HG02588 (cell line): ENCODE measurements at regions not wholly inside any gene's neighbourhood (a gene's known extent, or its start where the extent isn't known, plus 50 kb on each side); places are given as distances from the start of the nearest gene placed in this dataset.
"Not testable (repeated sequence)": the region's sequence is repeated elsewhere in the genome, so short reads cannot be mapped to it uniquely, and the experiment has no call there.

Experiments
- ATAC-seq: cut with Tn5 transposase; IDR thresholded peaks from one replicate; pipeline ENCODE4 v1.9.1; 2021; ENCODE audit warnings: mild to moderate bottlenecking, moderate library complexity; ENCODE audit not compliant: unreplicated experiment

DNA sequence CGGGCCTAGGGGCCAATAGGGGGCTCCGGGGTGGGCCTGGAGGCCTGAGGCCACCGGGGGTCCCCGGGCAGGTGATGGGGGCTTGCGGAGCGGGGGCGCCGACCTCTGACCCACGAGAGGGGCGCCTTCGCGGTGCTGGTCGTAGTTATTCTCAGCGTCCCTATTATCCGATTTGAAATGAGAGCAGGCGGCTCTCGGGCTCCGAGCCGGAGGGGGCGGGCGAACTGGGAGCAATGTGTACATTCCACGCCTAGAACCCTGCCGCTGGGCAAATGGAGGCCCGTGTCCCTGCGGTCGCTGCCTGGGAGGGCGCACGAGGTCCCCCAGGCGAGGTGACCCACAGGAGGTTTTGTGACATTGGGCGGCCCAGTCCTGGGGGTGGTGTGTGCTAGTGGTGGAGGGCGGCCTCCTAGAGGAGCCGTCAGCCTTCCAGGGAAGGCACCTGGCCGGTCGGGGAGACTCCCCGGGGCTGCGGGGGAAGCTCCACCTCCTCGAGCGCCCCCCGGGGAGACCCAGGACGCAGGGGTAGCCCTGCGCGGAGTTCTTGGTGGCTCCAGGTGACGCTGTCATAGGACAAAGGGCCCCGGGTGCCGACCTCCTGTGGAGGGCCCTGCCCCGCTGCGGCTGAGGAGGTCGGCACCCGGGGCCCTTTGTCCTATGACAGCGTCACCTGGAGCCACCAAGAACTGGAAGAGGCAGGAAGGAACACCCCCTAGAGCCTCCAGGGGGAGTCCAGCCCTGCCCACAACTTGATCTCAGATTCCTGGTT, 102.6 kb upstream of the PRKX start:
- ATAC-seq = no peak

DNA sequence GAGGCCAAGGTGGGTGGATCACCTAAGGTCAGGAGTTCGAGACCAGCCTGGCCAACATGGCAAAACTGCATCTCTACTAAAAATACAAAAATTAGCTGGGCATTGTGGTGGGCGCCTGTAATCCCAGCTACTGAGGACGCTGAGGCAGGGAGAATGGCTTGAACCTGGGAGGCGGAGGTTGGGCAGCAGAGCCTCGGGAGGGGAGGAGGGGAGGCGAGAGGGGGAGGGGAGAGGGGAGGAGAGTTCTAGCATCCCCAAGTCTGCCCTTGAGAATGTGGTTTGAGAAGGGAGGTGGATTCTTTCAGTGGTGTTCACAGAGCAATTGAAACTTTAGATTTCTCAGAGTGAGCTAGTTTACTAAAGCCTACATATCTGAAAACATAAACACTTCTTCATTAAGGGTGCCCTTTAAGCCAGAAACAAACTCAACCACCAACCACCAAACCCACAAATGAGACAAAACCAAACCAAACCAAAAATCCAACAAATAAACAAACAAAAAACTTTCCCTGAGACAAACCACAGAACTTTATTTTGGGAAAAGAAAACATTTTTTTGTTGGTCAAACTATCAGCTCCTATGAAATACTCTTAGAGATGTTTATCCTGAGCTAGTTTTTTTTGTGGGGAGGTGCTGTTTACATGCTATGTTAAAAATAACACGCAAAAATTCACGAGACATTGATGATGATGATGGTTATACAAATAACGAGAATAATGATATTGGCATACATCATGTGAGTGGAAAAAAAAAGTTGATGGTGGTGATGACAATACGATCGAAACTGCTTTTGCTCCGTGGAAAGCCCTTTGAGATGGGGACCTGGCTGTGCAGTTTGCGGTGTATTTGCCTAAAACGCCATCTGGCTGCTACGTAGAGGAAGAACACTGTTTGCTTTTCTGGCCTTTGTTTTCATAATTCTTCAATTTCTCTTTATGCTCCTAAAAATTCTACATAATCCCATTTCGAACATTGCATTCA, 98.2 kb upstream of the PRKX start:
- ATAC-seq = peak; percentile 22

DNA sequence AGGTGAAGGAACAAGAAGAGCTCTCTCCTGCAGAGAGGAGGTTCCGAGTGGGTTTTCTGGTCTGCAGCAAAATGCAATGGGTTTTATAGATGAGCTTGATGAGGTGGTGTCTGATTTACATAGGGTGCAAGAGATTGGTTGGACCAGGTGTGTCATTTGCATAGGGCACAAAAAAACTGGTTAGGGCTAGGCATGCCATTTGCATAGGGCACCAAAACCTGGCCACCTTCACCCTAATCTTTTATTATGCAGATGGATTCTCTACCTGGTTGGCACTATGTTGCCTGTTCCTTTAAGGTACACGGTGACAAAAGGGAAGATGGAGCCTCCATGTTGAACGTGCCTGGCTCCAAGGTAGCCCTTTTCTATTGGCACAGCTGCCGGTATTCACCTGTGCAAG, 94.5 kb upstream of the PRKX start:
- ATAC-seq = no peak

DNA sequence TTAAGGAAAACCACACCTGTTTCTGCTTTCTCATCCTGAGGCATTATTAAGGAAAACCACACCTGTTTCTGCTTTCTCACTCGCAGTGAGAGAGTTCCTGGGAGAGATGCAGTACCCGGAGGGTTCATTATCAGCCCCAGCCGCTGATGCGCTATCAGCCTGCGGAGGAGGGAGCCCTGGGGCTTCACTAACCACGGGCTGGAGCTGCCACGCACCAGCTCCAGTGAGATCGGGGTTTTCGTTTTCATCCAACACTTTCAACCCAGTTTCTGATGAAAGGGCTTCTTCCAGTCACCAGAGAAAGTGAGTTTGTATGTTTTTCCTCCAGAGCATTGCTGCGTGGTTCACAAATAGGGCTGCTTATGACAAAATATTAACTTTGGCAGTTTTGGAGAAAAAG, 93.2 kb upstream of the PRKX start:
- ATAC-seq = no peak

DNA sequence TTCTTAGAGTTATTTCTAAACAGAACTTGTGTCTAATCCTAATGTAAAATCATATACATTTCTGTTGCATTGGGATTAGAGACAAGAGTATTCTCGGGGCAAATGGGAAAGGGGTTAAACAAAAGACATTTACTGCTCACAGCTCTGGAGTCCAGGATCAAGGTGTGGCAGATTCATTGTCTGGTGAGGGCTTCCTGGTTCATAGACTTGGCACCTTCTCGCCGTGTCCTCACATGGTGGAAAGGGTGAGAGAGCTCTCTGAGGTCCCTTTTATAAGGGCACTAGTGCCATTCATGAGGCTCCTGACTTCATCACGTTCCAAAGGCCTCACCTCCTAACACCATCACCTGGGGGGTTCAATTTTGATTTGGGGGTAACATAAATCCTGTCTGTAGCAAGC, 90.3 kb upstream of the PRKX start:
- ATAC-seq = no peak

DNA sequence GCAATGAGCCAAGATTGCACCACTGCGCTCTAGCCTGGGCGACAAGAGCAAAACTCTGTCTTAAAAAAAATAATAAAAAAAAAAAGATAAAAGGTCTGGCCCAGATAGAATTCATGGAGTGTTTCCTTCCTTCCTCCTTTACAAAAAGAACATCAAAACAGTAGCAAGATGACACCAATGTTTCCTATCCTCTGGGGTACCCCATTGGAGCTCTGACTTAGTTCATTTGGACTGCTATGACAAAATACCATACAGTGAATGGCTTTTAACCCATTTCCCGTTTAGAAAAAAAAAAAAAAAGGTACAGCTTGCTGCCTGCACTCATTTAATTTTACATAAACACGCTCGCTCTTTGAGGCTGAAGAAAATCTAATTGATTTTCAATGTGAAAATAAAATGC, 89.9 kb upstream of the PRKX start:
- ATAC-seq = no peak

DNA sequence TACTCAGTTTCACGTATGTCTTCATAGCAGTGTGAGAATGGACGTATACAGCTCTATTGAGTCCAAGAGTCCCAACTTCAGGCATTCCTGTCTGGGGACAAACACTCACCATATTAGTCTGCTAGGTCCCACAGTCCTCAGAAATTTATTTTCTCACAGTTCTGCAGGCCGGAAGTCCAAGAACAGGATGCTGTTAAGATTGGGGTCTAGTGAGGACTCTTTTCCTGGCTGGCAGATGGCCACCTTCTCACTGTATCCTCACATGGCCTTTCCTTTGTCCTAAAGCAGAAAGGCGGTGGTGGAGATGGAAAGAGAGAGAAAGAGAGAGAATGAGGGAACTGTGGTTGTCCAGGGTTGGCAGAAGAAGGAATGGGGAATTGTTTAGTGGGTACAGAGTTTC, 82.0 kb upstream of the PRKX start:
- not testable (repeated sequence) for ATAC-seq

DNA sequence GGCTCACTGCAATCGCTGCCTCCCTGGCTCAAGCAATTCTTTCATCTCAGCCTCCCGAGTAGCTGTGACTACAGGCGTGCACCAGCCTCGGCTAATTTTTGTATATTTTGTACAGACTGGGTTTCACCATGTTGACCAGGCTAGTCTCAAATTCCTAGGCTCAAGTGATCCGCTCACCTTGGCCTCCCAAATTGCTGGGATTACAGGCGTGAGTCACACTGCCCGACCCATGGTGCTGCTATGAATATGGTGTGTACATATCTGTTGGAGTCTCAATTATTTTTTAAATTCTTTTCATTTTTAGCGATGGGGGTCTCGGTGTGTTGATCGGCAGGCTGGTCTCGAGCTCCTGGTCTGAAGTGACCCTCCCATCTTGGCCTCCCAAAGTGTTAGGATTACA, 78.0 kb upstream of the PRKX start:
- no peak for ATAC-seq

DNA sequence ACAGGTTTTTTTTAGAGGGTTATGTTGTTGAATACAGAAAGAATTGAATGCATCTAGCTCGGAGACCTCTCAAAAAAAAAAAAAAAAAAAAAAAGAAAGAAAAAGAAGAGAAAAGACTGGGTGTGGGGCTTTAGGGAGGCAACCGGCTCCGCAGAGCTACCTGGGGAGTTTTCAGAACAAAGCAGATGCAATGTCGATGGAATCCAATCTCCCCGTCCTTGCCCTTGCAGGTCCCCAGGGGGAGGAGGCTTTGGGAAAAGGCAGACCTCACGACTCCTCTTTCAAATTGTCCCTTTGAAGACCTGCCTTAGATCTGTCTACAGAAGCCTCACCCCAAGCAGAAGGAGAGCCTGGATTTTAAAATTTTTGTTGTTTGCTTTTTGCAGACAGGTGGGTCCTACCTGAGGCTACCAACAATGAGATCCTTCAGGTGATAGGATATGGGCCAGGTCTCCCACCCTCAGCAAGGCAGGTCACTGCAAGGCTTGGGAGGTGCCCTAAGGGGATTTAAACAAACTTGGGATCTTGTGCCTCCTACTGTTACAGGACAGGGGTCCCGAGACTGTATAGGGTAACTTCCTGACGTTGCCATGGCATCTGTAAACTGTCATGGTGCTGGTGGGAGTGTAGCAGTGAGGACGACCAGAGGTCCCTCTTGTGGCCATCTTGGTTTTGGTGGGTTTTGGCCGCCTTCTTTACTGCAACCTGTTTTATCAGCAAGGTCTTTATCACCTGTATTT, 75.2 kb upstream of the PRKX start:
- no peak for ATAC-seq

DNA sequence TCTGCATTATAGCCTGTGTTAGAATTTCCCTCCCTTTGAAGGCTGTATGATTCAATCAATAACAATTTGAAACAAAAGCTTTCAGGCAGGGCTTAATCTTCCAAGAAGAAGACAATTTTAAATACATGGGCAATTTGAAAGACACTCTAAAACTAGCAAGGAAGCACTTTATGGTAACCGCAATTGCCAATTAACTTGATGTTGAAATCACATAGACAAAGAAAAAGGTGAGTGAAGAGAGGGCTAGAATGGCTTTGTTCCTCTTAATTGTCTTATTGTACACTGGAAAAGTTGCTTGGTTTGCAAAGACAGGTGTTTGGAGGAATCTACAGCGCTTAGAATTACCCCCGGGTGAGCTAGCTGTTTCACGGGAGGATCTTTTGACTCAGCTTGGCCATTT, 74.4 kb upstream of the PRKX start:
- ATAC-seq = no peak

DNA sequence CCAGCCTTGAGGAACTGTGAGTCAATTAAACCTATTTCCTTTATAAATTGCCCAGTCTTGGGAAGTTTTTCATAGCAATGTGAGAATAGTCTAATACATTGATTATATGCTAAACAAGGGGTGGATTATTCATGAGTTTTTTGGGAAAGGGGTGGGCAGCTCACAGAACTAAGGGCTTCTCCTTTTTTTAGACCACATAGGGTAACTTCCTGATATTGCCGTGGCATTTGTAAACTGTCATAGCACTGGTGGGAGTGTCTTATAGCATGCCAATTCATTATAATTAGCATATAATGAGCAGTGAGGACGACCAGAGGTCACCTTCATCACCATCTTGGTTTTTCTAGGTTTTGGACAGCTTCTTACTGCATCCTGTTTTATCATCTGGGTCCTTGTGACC, 72.4 kb upstream of the PRKX start:
- not testable (repeated sequence) for ATAC-seq

DNA sequence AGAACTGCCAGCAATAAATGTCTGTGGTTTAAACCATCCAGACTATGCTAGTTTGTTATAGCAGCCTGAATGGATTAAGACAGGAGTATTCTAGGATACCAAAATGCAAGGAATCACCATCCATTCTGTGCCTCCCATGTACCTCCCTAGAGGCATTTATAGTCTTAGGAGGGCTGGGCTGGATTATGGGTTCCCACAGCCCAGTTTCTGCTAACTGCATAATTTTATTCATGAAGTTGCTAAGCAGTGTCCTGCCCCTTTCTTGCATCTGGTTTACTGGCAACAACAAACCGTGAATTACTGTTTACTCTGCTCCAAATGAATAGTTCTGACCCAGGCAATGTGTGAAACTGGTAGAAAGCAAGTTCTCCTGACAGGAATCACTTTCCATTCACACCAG, 67.1 kb upstream of the PRKX start:
- no peak for ATAC-seq

DNA sequence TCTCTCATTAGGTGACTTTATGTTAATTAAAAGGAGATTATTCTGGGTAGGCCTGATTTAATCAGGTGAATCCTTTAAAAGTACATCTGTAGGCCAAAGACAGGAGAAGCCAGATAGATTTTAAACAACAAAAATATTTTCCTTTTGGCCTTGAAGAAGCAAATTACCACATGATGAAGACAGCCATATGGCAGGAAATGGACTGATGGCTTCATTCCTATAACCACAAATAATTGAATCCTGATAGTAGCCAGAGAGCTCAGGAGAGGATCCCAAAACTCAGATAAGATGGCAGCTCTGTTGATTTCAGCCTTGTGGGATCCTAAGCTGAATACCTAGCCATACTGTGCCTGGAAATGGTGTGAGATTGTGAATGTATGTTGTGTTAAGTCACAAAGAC, 66.1 kb upstream of the PRKX start:
- ATAC-seq = no peak

DNA sequence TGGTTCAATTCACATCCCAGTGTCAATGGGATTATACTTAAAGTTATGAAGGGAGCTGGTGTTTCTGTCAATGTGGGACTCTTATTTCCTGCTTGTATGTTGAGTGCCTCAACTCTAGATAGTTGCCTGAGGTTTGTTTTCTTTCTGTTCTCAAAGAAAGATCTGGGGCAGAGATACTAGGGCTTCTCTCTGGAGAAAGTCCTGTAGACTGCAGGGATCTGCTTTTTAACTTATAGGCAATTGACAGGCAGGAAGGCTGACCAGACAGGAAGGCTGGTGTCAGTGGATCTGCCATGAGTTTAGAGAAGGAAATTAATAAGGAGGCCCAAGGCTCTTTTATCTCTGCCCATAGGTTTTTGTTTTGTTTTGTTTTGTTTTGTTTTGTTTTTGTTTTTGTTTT, 64.0 kb upstream of the PRKX start:
- ATAC-seq = no peak

DNA sequence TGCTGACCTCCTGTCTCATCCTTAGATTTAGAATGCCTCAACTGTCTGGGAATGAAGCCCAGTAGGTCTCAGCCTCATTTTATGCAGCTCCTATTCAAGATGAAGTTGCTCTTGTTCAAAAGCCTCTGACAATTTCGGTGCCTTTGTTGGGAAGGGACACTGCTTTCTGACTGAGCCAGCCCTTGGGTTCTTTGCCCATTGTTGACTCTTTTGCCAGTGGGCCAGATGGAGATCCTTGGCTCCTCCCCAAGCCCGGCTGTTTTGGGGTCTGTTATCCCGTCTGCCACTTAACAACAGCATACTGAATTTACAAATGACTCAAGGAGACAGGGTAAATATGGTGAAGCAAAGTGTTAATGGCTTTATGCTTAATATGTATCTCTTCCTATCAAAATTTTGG, 58.3 kb upstream of the PRKX start:
- no peak for ATAC-seq

DNA sequence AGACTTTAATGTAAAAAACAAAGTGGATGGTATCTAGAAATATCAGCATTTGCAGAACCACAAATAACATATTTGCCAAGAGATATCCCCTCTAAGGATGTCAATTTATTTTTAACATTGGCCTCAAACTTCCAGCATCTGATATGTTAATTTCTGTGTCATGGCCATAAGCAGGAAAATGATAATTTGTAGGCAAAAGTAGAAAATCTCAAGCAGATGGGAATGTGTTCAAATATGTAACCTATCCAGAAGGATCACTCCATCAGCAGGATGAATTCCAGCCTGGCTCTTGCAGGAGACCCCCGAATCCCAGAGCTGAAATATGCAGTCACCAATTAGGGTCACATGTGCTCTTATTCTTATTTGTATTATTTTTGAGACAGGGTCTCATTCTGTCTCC, 55.4 kb upstream of the PRKX start:
- ATAC-seq = no peak
